SK-N-SH (cell line): ENCODE measurements at regions not wholly inside any gene's neighbourhood (a gene's known extent, or its start where the extent isn't known, plus 50 kb on each side); places are given as distances from the start of the nearest gene placed in this dataset.

Experiments used
- CTCF ChIA-PET: fragments of 300-600, 350-600 bp; formaldehyde crosslinking; extraction: SDS; loops from one replicate; lab custom pipeline; 2021; lab: Yijun Ruan, JAX
- POLR2A ChIA-PET: fragments of 350-600 bp; sonication (Branson Sonifier 250); formaldehyde crosslinking; extraction: SDS; loops from one replicate; lab custom pipeline; 2020; ENCODE audit warnings: antibody characterized with exemption, inconsistent platforms; lab: Yijun Ruan, JAX
- DNase-seq: peaks from one replicate; pipeline ENCODE4 v3.0.0; 2012
- H2AFZ ChIP-seq: fragments of 200-600 bp; sonication (generic); 2 replicates; pipeline ENCODE4 v1.8.1; 2016; ENCODE audit warnings: antibody characterized with exemption, mild to moderate bottlenecking, low read depth
- H3F3A ChIP-seq: fragments of 200-600 bp; sonication (generic); replicated peaks from 2 replicates; pipeline ENCODE3; 2016; ENCODE audit warnings: antibody characterized with exemption, mild to moderate bottlenecking; ENCODE audit not compliant: insufficient read depth
- H3K27ac ChIP-seq, 2 experiments: fragments of 200-500 bp in 1 of 2; fragments of 200-600 bp in 1 of 2; sonication (Bioruptor generic) in 1 of 2; sonication (generic), shearing (Covaris generic) in 1 of 2; 2 replicates each; pipeline versions ENCODE4 v1.5.1 to v1.6.1; 2014 to 2016; ENCODE audit warnings: low read depth in 2 of 2, inconsistent platforms in 1 of 2, low read length in 1 of 2, mild to moderate bottlenecking in 1 of 2, mixed read lengths in 1 of 2
- H3K27me3 ChIP-seq: fragments of 200-600 bp; sonication (generic), shearing (Covaris generic); 2 replicates; pipeline ENCODE4 v1.6.1; 2016; ENCODE audit warnings: mixed run types; ENCODE audit not compliant: insufficient read depth
- H3K36me3 ChIP-seq, 2 experiments: fragments of 200-500 bp in 1 of 2; fragments of 200-600 bp in 1 of 2; sonication (Bioruptor generic) in 1 of 2; sonication (generic) in 1 of 2; replicated peaks in 1 of 2; 2 replicates each; pipeline versions ENCODE3 to v1.5.1; 2014 to 2016; ENCODE audit warnings: low read length in 1 of 2, mild to moderate bottlenecking in 1 of 2; ENCODE audit not compliant: insufficient read depth in 2 of 2, control insufficient read depth in 1 of 2
- H3K4me1 ChIP-seq, 2 experiments: fragments of 200-500 bp in 1 of 2; fragments of 200-600 bp in 1 of 2; sonication (Bioruptor generic) in 1 of 2; sonication (generic), shearing (Covaris generic) in 1 of 2; 2 replicates each; pipeline versions ENCODE4 v1.5.1 to v1.6.1; 2014 to 2016; ENCODE audit warnings: low read depth in 1 of 2, low read length in 1 of 2, mixed run types in 1 of 2; ENCODE audit not compliant: insufficient read depth in 2 of 2, control insufficient read depth in 1 of 2
- H3K4me2 ChIP-seq: fragments of 200-600 bp; sonication (generic), shearing (Covaris generic); 2 replicates; pipeline ENCODE4 v1.6.1; 2017; ENCODE audit warnings: mixed run types
- H3K4me3 ChIP-seq, 2 experiments: fragments of 200-500 bp in 1 of 2; fragments of 200-600 bp in 1 of 2; sonication (Bioruptor generic) in 1 of 2; sonication (generic), shearing (Covaris generic) in 1 of 2; 2 replicates each; pipeline versions ENCODE4 v1.5.1 to v1.8.1; 2014 to 2016; ENCODE audit warnings: low read depth in 2 of 2, inconsistent platforms in 1 of 2, low read length in 1 of 2, mild to moderate bottlenecking in 1 of 2, mixed read lengths in 1 of 2, moderate library complexity in 1 of 2
- H3K79me2 ChIP-seq: fragments of 200-600 bp; sonication (generic); 2 replicates; pipeline ENCODE4 v1.8.1; 2017; ENCODE audit warnings: mild to moderate bottlenecking; ENCODE audit not compliant: insufficient read depth
- H3K9ac ChIP-seq: fragments of 200-600 bp; sonication (generic); 2 replicates; pipeline ENCODE4 v1.6.1; 2017; ENCODE audit warnings: mixed run types
- H3K9me2 ChIP-seq: fragments of 200-600 bp; sonication (generic); 2 replicates; pipeline ENCODE4 v1.6.1; 2017; ENCODE audit warnings: mixed run types
- H3K9me3 ChIP-seq: fragments of 200-600 bp; sonication (generic); 2 replicates; pipeline ENCODE4 v1.6.1; 2017; ENCODE audit warnings: mixed run types, mild to moderate bottlenecking, moderate library complexity
- H4K20me1 ChIP-seq: fragments of 200-600 bp; sonication (generic); 2 replicates; pipeline ENCODE4 v1.6.1; 2017; ENCODE audit warnings: mild to moderate bottlenecking, mixed run types; ENCODE audit not compliant: insufficient read depth
- CHD2 ChIP-seq: fragments of 150-350 bp; IDR thresholded peaks from 2 replicates; pipeline ENCODE4 v1.6.1; 2018; ENCODE audit warnings: low read length; ENCODE audit not compliant: partially characterized antibody
- EZH2phosphoT487 ChIP-seq: fragments of 200-600 bp; sonication (generic); IDR thresholded peaks from 2 replicates; pipeline ENCODE4 v1.6.1; 2017; ENCODE audit warnings: low read depth, mixed run types, mild to moderate bottlenecking, antibody characterized with exemption, moderate library complexity, borderline replicate concordance
- FOXM1 ChIP-seq: IDR thresholded peaks from 2 replicates; pipeline ENCODE4 v1.4.0; 2012; ENCODE audit warnings: low read depth, mild to moderate bottlenecking
- GABPA ChIP-seq: IDR thresholded peaks from 2 replicates; pipeline ENCODE4 v1.4.0; 2012; ENCODE audit warnings: low read depth, mild to moderate bottlenecking
- GATA2 ChIP-seq: sonication (generic); formaldehyde crosslinking; IDR thresholded peaks from 2 replicates; pipeline ENCODE4 v1.5.0; 2020; ENCODE audit warnings: mild to moderate bottlenecking, missing genetic modification reagents
- JUND ChIP-seq: IDR thresholded peaks from 2 replicates; pipeline ENCODE4 v1.4.0; 2012
- NRF1 ChIP-seq: IDR thresholded peaks from 2 replicates; pipeline ENCODE4 v1.6.1; 2012; ENCODE audit warnings: low read depth, mild to moderate bottlenecking, low read length
- POLR2AphosphoS5 ChIP-seq: IDR thresholded peaks from 2 replicates; pipeline ENCODE4 v1.6.1; 2012; ENCODE audit warnings: low read depth, low read length
- RAD21 ChIP-seq: IDR thresholded peaks from 2 replicates; pipeline ENCODE4 v1.6.1; 2012; ENCODE audit warnings: mild to moderate bottlenecking, low read length
- SIN3A ChIP-seq: IDR thresholded peaks from 2 replicates; pipeline ENCODE4 v1.6.1; 2012; ENCODE audit warnings: low read depth, mild to moderate bottlenecking, low read length, moderate library complexity, borderline replicate concordance
- SMC3 ChIP-seq: IDR thresholded peaks from 2 replicates; pipeline ENCODE4 v1.6.1; 2012; ENCODE audit warnings: low read depth, low read length, improper control_type of control experiment
- TAF1 ChIP-seq: IDR thresholded peaks from 2 replicates; pipeline ENCODE4 v1.6.1; 2012; ENCODE audit warnings: low read depth, mild to moderate bottlenecking, low read length, moderate library complexity, borderline replicate concordance
- TCF12 ChIP-seq: IDR thresholded peaks from 2 replicates; pipeline ENCODE4 v1.4.0; 2012
- WGBS: methylation state at CpG from one replicate; pipeline ENCODE4 v1.1.6; 2017; ENCODE audit warnings: low lambda C conversion rate; 5-methylcytosine and 5-hydroxymethylcytosine counted together
- TF ChIP-seq, protein P1 (sequence below): fragments of 200-600 bp; sonication (generic); IDR thresholded peaks from 2 replicates; pipeline ENCODE4 v1.6.1; 2017; ENCODE audit warnings: antibody characterized with exemption, mild to moderate bottlenecking, moderate library complexity
- TF ChIP-seq, protein P2 (sequence below): fragments of 150-350 bp; IDR thresholded peaks from 2 replicates; pipeline ENCODE4 v1.6.1; 2017; ENCODE audit warnings: antibody characterized with exemption, low read length, low read depth, borderline replicate concordance
- TF ChIP-seq, protein P3 (sequence below): IDR thresholded peaks from 2 replicates; pipeline ENCODE4 v1.4.0; 2012; ENCODE audit warnings: low read depth, borderline replicate concordance
- TF ChIP-seq, protein P4 (sequence below): IDR thresholded peaks from 2 replicates; pipeline ENCODE4 v1.4.0; 2012; ENCODE audit warnings: low read depth, borderline replicate concordance
- TF ChIP-seq, protein P5 (sequence below): IDR thresholded peaks from 2 replicates; pipeline ENCODE4 v1.4.0; 2012; ENCODE audit warnings: low read depth

DNA sequence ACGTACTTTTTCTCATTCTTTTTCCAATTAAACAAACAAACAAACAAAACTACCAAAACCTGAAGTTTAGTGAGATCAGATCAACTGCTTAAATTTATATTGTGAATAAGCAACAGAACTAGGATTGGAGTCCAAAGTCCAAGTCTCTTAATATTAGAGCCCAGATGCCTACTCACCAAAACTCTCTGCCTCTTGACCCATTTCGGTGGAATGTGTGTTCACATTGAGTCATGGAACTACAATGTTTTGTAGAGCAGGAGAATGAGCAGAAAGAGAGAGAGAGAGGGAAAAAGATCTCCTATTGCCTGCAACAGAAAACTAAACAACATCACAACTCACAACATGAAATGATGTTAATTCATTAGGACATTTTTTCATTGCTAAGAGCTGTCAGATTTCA, 751.1 kb downstream of the TLR4 start:
- no peaks in the 10 kb centered on the region for H3K9me2 ChIP-seq
- TF ChIP-seq TCF12: no peak
- no peak for TF ChIP-seq SIN3A
- TF ChIP-seq GABPA: no peak
- TF ChIP-seq, protein P1, sequence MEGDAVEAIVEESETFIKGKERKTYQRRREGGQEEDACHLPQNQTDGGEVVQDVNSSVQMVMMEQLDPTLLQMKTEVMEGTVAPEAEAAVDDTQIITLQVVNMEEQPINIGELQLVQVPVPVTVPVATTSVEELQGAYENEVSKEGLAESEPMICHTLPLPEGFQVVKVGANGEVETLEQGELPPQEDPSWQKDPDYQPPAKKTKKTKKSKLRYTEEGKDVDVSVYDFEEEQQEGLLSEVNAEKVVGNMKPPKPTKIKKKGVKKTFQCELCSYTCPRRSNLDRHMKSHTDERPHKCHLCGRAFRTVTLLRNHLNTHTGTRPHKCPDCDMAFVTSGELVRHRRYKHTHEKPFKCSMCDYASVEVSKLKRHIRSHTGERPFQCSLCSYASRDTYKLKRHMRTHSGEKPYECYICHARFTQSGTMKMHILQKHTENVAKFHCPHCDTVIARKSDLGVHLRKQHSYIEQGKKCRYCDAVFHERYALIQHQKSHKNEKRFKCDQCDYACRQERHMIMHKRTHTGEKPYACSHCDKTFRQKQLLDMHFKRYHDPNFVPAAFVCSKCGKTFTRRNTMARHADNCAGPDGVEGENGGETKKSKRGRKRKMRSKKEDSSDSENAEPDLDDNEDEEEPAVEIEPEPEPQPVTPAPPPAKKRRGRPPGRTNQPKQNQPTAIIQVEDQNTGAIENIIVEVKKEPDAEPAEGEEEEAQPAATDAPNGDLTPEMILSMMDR: no peak
- TF ChIP-seq, protein P2, sequence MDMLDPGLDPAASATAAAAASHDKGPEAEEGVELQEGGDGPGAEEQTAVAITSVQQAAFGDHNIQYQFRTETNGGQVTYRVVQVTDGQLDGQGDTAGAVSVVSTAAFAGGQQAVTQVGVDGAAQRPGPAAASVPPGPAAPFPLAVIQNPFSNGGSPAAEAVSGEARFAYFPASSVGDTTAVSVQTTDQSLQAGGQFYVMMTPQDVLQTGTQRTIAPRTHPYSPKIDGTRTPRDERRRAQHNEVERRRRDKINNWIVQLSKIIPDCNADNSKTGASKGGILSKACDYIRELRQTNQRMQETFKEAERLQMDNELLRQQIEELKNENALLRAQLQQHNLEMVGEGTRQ: no peak
- no peak for TF ChIP-seq POLR2AphosphoS5
- TF ChIP-seq, protein P3, sequence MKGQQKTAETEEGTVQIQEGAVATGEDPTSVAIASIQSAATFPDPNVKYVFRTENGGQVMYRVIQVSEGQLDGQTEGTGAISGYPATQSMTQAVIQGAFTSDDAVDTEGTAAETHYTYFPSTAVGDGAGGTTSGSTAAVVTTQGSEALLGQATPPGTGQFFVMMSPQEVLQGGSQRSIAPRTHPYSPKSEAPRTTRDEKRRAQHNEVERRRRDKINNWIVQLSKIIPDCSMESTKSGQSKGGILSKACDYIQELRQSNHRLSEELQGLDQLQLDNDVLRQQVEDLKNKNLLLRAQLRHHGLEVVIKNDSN: no peak
- TF ChIP-seq CHD2: no peak
- TF ChIP-seq NRF1: no peak
- no peak for TF ChIP-seq JUND
- TF ChIP-seq, protein P4, sequence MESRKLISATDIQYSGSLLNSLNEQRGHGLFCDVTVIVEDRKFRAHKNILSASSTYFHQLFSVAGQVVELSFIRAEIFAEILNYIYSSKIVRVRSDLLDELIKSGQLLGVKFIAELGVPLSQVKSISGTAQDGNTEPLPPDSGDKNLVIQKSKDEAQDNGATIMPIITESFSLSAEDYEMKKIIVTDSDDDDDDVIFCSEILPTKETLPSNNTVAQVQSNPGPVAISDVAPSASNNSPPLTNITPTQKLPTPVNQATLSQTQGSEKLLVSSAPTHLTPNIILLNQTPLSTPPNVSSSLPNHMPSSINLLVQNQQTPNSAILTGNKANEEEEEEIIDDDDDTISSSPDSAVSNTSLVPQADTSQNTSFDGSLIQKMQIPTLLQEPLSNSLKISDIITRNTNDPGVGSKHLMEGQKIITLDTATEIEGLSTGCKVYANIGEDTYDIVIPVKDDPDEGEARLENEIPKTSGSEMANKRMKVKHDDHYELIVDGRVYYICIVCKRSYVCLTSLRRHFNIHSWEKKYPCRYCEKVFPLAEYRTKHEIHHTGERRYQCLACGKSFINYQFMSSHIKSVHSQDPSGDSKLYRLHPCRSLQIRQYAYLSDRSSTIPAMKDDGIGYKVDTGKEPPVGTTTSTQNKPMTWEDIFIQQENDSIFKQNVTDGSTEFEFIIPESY: no peak
- no peak for TF ChIP-seq SMC3
- no peak for TF ChIP-seq RAD21
- TF ChIP-seq TAF1: no peak
- no peak for TF ChIP-seq FOXM1
- TF ChIP-seq GATA2 (CRISPR knock-in tag): no peak
- TF ChIP-seq, protein P5, sequence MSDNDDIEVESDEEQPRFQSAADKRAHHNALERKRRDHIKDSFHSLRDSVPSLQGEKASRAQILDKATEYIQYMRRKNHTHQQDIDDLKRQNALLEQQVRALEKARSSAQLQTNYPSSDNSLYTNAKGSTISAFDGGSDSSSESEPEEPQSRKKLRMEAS: no peak
- TF ChIP-seq EZH2phosphoT487: no peak
- TF ChIP-seq, all 33 proteins: peak for 0
- ChIA-PET POLR2A (no interaction called here), CTCF (no interaction called here)
- 0 out of 2 replicates have a peak, but pooled peaks cover 4% of the 10 kb centered on the region for H3K9me3 ChIP-seq
- H3K4me3 ChIP-seq: no peak overlapping the region
- H4K20me1 ChIP-seq: no peaks in the 10 kb centered on the region
- H3K27ac ChIP-seq: no peak overlapping the region
- no peak overlapping the region for H2AFZ ChIP-seq
- WGBS: 15% methylated on average over 2 of the region's 2 CpGs
- no peaks in the 10 kb centered on the region for H3K36me3 ChIP-seq
- H3K79me2 ChIP-seq: no peaks in the 10 kb centered on the region
- H3K27me3 ChIP-seq: no peaks in the 10 kb centered on the region
- no peak overlapping the region for H3K4me2 ChIP-seq
- H3K9ac ChIP-seq: no peak overlapping the region
- no peak for DNase-seq
- no peaks in the 10 kb centered on the region for H3K4me1 ChIP-seq
- H3F3A ChIP-seq: no peaks in the 10 kb centered on the region
